HCT116 (cell line): ENCODE measurements at regions not wholly inside any gene's neighbourhood (a gene's known extent, or its start where the extent isn't known, plus 50 kb on each side); places are given as distances from the start of the nearest gene placed in this dataset.
"Not testable (repeated sequence)": the region's sequence is repeated elsewhere in the genome, so short reads cannot be mapped to it uniquely, and the experiment has no call there.

Source experiments
- ATAC-seq: fragments of 200-7000 bp; cut with Tn5 transposase; 2 replicates; pipeline ENCODE4 v1.9.1; 2020; ENCODE audit warnings: mild to moderate bottlenecking, moderate library complexity
- BruUV-seq: library from RNA; stranded (reverse); fragments of 400-500 nt; replicated peaks from 2 replicates; lab custom pipeline; 2021; lab: Mats Ljungman, UMichigan
- CTCF ChIA-PET: fragments of 300-600 bp; sonication (Branson Sonifier 250); formaldehyde crosslinking; loops from one replicate; lab custom pipeline; 2021; ENCODE audit warnings: antibody characterized with exemption; lab: Charles Lee
- POLR2A ChIA-PET: fragments of 300-600, 350-600 bp; sonication (Branson Sonifier 250); formaldehyde crosslinking; loops from one replicate; lab custom pipeline; 2021; ENCODE audit warnings: antibody characterized with exemption; lab: Charles Lee
- RAD21 ChIA-PET, 2 experiments: fragments of 300-600 bp; sonication (Branson Sonifier 250); formaldehyde crosslinking; loops; one replicate each; lab custom pipeline; 2023; ENCODE audit warnings: low total read pairs in 2 of 2; ENCODE audit not compliant: uncharacterized antibody in 2 of 2, unreplicated experiment in 2 of 2, low non-redundant PET in 1 of 2; lab: Charles Lee
- DNase-seq: peaks from one replicate; pipeline ENCODE4 v3.0.0-alpha.2; 2010; ENCODE audit warnings: low read depth, low spot score
- H2AFZ ChIP-seq: fragments of 200-600 bp; shearing (Covaris generic), sonication (generic); 2 replicates; pipeline ENCODE4 v1.6.1; 2017; ENCODE audit warnings: low read depth, mixed run types, mixed read lengths, antibody characterized with exemption, low read length; ENCODE audit not compliant: poor library complexity, severe bottlenecking
- H3K27ac ChIP-seq: 2 replicates; pipeline ENCODE4 v1.5.1; 2012; ENCODE audit warnings: low read depth, low read length
- H3K27me3 ChIP-seq: fragments of 200-600 bp; sonication (generic); 2 replicates; pipeline ENCODE4 v1.6.1; 2016; ENCODE audit warnings: mixed run types, low read length, mixed read lengths; ENCODE audit not compliant: insufficient read depth
- H3K36me3 ChIP-seq, 2 experiments: fragments of 200-500 bp in 1 of 2; fragments of 200-600 bp in 1 of 2; sonication (Bioruptor generic) in 1 of 2; sonication (generic) in 1 of 2; 2 replicates each; pipeline versions ENCODE4 v1.5.1 to v1.6.1; 2014 to 2016; ENCODE audit warnings: low read length in 2 of 2, inconsistent platforms in 1 of 2, mixed read lengths in 1 of 2, mixed run types in 1 of 2; ENCODE audit not compliant: insufficient read depth in 2 of 2, control insufficient read depth in 1 of 2
- H3K4me1 ChIP-seq, 2 experiments: fragments of 200-600 bp in 1 of 2; sonication (generic) in 1 of 2; 2 replicates each; pipeline versions ENCODE4 v1.5.1 to v1.6.1; 2012 to 2017; ENCODE audit warnings: low read length in 2 of 2, inconsistent platforms in 1 of 2, mild to moderate bottlenecking in 1 of 2, mixed read lengths in 1 of 2, mixed run types in 1 of 2, moderate library complexity in 1 of 2; ENCODE audit not compliant: insufficient read depth in 2 of 2, control insufficient read depth in 1 of 2
- H3K4me2 ChIP-seq: fragments of 200-600 bp; sonication (generic); 2 replicates; pipeline ENCODE4 v1.6.1; 2017; ENCODE audit warnings: mixed run types, low read length, mixed read lengths
- H3K4me3 ChIP-seq, 2 experiments: fragments of 200-600 bp in 1 of 2; sonication (generic) in 1 of 2; replicated peaks in 1 of 2; 2 replicates each; pipeline ENCODE4 v1.5.1; 2011 to 2016; ENCODE audit warnings: low read length in 2 of 2, control low read depth in 1 of 2, low read depth in 1 of 2, mild to moderate bottlenecking in 1 of 2, mixed read lengths in 1 of 2, mixed run types in 1 of 2
- H3K79me2 ChIP-seq: fragments of 200-600 bp; sonication (generic); 2 replicates; pipeline ENCODE4 v1.6.1; 2017; ENCODE audit warnings: mild to moderate bottlenecking, mixed run types, low read length, moderate library complexity, mixed read lengths; ENCODE audit not compliant: insufficient read depth
- H3K9ac ChIP-seq: fragments of 200-600 bp; sonication (generic); 2 replicates; pipeline ENCODE4 v1.6.1; 2016; ENCODE audit warnings: low read length, mixed read lengths
- H3K9me2 ChIP-seq: fragments of 200-600 bp; sonication (generic), shearing (Covaris generic); 2 replicates; pipeline ENCODE4 v1.6.1; 2017; ENCODE audit warnings: mixed run types, mild to moderate bottlenecking, moderate library complexity; ENCODE audit not compliant: insufficient read depth
- H3K9me3 ChIP-seq, 2 experiments: fragments of 200-500 bp in 1 of 2; fragments of 200-600 bp in 1 of 2; sonication (Bioruptor generic) in 1 of 2; sonication (generic) in 1 of 2; 2 replicates each; pipeline ENCODE4 v1.6.1; 2014 to 2017; ENCODE audit warnings: low read length in 2 of 2, mixed read lengths in 2 of 2, inconsistent platforms in 1 of 2, low read depth in 1 of 2, mild to moderate bottlenecking in 1 of 2, mixed run types in 1 of 2, moderate library complexity in 1 of 2; ENCODE audit not compliant: control insufficient read depth in 1 of 2, insufficient read depth in 1 of 2
- H4K20me1 ChIP-seq: fragments of 200-600 bp; sonication (generic), shearing (Covaris generic); 2 replicates; pipeline ENCODE4 v1.6.1; 2017; ENCODE audit warnings: mixed run types, mild to moderate bottlenecking, moderate library complexity; ENCODE audit not compliant: insufficient read depth
- CTCF ChIP-seq, 3 experiments: fragments of 200-600 bp in 1 of 3; sonication (generic) in 1 of 3; IDR thresholded peaks in 2 of 3; conservative IDR thresholded peaks in 1 of 3; 2 replicates each; pipeline ENCODE4 v1.5.1; 2012 to 2017; ENCODE audit warnings: low read depth in 2 of 3, low read length in 2 of 3, antibody characterized with exemption in 1 of 3, borderline replicate concordance in 1 of 3, control low read depth in 1 of 3, mild to moderate bottlenecking in 1 of 3, mixed read lengths in 1 of 3, mixed run types in 1 of 3, moderate library complexity in 1 of 3; ENCODE audit not compliant: insufficient read depth in 1 of 3
- EZH2 ChIP-seq: fragments of 200-600 bp; sonication (generic); IDR thresholded peaks from 2 replicates; pipeline ENCODE4 v1.6.1; 2017; ENCODE audit warnings: antibody characterized with exemption, mixed run types
- MAX ChIP-seq: IDR thresholded peaks from 2 replicates; pipeline ENCODE4 v1.6.1; 2012
- RAD21 ChIP-seq: IDR thresholded peaks from 2 replicates; pipeline ENCODE4 v1.6.1; 2012; ENCODE audit warnings: low read depth, mild to moderate bottlenecking
- intact Hi-C: fragments of 100-400 bp; cut with micrococcal nuclease; formaldehyde crosslinking; loops from 2 replicates; pipeline ENCODE4 v1.10.0; 2022

DNA sequence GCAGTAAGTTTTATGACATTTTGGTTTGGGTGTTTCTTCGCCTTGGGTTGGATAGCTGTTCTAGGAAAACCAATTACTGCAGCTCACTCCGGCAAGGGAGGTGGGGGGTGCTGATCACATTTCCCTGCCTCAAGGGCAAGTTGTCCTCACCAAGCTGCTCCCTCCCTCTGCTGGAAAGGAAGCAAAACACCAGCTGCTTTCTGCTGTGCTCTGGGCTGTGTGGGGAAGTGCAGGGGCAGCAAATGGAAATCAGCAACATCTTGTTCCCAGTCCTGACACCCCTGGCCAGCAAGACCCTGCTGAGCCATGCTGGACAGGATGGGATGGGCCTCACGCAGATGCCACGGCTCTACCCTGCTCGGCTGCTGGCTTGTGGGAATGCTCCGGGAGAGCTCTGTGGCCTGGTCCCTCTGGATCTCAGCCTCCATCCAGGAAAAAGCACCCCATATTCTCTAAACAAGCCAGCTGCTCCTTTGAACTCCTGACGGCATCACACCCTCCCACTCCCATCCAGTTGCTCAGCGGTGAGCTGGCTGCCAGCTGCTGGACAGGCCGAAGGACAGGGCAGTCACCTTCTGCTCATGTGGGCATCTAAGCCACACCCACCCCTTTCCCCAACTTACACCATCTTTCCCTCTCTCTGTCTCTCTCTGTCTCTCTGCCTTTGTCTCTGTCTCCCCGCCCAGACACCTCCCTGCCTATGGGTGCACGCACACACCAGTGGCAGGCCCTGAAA, 52.4 kb upstream of the EIF5 start:
- POLR2A ChIA-PET, result no interaction called here
- CTCF ChIA-PET, result interaction anchor here (1.1 to 1.6 kb wide), 4 partner anchors 9 to 207 kb away, joined by 3 to 13 read pairs (median 4); no protein-coding TSS in a partner anchor

GRCh38 chr14:103282309-103282708, 51.7 kb upstream of the EIF5 start:
- BruUV-seq, H3K27ac ChIP-seq, H3K79me2 ChIP-seq, H3K4me2 ChIP-seq, intact Hi-C loops, DNase-seq, H3K36me3 ChIP-seq, H3K9me2 ChIP-seq, ATAC-seq, H3K27me3 ChIP-seq, H3K4me3 ChIP-seq, H3K9ac ChIP-seq, H3K4me1 ChIP-seq, POLR2A ChIA-PET, H2AFZ ChIP-seq, H3K9me3 ChIP-seq, H4K20me1 ChIP-seq, RAD21 ChIA-PET: not testable (repeated sequence)
- CTCF ChIA-PET, result interaction anchor here (1.5 to 1.6 kb wide), 3 partner anchors 9 to 208 kb away, joined by 3 to 13 read pairs (median 4); no protein-coding TSS in a partner anchor

More for the DNA sequence above, 52.4 kb upstream of the EIF5 start:
- H3K9ac ChIP-seq, result no peak overlapping the region
- intact Hi-C loops, result no loop called here
- peaks cover 0 to 8% of the 10 kb centered on the region in 2 experiments; a peak in 3 of 4 replicates for H3K4me1 ChIP-seq
- no peaks in the 10 kb centered on the region for H3K9me2 ChIP-seq
- H3K27me3 ChIP-seq, result no peaks in the 10 kb centered on the region
- no peaks in the 10 kb centered on the region for H4K20me1 ChIP-seq
- H3K4me3 ChIP-seq, result no peak overlapping the region
- RAD21 ChIA-PET, result interaction anchor here in 1 of 2 experiments (1.1 kb wide), 1 partner anchor 176 kb away, joined by 3 read pairs; no protein-coding TSS in a partner anchor
- H3K36me3 ChIP-seq, result no peaks in the 10 kb centered on the region
- ATAC-seq, result peak; percentile 74; the same call in 1 of the 2 replicates
- TF ChIP-seq RAD21 (peak; percentile 51), EZH2 (no peak), MAX (no peak), CTCF (IDR thresholded peaks at IDR 0.05 in 2 of 3, conservative IDR thresholded peaks at IDR 0.05 in 1 of 3; ENCODE audit: borderline replicate concordance in 1 of 3, insufficient read depth in 1 of 3, low read depth in 2 of 3, low read length in 2 of 3) (peak; percentile 20 to 29 (median 25); a peak in 2 of 6 replicates)
- H3K79me2 ChIP-seq, result no peaks in the 10 kb centered on the region
- no peak overlapping the region for H3K27ac ChIP-seq
- no peak for DNase-seq
- H2AFZ ChIP-seq, result no peak overlapping the region
- H3K9me3 ChIP-seq, result no peaks in the 10 kb centered on the region
- no peak overlapping the region for H3K4me2 ChIP-seq
- no TSS peak for BruUV-seq
